GM13976 (cell line): ENCODE measurements at regions not wholly inside any gene's neighbourhood (a gene's known extent, or its start where the extent isn't known, plus 50 kb on each side); places are given as distances from the start of the nearest gene placed in this dataset.

Experiments
- DNase-seq: peaks from one replicate; pipeline ENCODE4 v3.0.0; 2012; ENCODE audit warnings: low spot score
- in situ Hi-C: fragments of 300-500 bp; cut with MboI; formaldehyde crosslinking; loops from one replicate; pipeline ENCODE4 v1.12.0; 2022; ENCODE audit warnings: low sequenced_read_pairs, mixed read lengths, inconsistent platforms; ENCODE audit not compliant: unreplicated experiment
- TF ChIP-seq, protein P1 (sequence below): IDR thresholded peaks from 2 replicates; pipeline ENCODE4 v1.5.1; 2012; ENCODE audit warnings: borderline replicate concordance, mild to moderate bottlenecking; ENCODE audit not compliant: insufficient read depth; ENCODE audit errors: extremely low read depth, missing control alignments, control extremely low read depth

DNA sequence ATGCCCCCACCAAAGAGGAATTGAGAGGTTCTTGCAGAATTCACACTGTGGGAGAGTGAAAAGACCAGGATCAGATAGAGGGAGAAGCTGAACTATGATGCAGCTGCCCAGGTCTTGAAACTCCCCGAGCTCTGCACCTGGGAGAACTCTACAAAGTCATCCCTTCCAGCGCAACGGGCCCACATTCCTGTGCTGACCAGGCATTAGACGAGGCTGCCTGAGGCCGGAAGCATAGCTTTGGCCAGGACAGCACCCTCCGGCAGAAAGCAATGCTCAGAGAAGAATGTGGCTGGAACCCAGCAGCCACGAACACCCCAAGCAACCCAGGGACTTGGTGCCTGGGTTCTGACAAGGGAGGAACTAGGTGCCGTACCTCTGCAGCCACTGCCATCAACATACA is 281.5 kb upstream of the CDH4 start:
- in situ Hi-C loops: no loop called here
- TF ChIP-seq, protein P1, sequence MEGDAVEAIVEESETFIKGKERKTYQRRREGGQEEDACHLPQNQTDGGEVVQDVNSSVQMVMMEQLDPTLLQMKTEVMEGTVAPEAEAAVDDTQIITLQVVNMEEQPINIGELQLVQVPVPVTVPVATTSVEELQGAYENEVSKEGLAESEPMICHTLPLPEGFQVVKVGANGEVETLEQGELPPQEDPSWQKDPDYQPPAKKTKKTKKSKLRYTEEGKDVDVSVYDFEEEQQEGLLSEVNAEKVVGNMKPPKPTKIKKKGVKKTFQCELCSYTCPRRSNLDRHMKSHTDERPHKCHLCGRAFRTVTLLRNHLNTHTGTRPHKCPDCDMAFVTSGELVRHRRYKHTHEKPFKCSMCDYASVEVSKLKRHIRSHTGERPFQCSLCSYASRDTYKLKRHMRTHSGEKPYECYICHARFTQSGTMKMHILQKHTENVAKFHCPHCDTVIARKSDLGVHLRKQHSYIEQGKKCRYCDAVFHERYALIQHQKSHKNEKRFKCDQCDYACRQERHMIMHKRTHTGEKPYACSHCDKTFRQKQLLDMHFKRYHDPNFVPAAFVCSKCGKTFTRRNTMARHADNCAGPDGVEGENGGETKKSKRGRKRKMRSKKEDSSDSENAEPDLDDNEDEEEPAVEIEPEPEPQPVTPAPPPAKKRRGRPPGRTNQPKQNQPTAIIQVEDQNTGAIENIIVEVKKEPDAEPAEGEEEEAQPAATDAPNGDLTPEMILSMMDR: no peak
- no peak for DNase-seq

DNA sequence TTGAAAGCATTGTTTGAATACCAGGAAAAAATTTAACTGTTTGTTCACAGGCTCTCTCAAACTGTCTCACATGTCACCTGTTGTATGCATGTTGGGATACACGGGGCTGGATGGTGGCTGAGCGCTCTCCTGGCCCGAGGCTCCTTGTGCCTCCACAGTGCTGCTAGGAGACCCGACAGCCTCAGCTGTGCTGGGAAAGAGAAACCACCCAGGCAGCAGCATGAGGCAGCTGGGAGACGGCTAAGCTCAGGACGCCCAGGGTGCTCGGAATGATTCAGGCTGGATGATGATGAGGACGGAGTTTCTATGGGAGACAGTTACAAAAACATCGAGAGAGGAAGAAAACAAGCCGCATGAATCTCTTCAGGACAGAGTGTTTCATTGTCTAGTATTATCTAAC is 278.0 kb upstream of the CDH4 start:
- in situ Hi-C loops: no loop called here
- no peak for DNase-seq
- TF ChIP-seq, protein P1: no peak

DNA sequence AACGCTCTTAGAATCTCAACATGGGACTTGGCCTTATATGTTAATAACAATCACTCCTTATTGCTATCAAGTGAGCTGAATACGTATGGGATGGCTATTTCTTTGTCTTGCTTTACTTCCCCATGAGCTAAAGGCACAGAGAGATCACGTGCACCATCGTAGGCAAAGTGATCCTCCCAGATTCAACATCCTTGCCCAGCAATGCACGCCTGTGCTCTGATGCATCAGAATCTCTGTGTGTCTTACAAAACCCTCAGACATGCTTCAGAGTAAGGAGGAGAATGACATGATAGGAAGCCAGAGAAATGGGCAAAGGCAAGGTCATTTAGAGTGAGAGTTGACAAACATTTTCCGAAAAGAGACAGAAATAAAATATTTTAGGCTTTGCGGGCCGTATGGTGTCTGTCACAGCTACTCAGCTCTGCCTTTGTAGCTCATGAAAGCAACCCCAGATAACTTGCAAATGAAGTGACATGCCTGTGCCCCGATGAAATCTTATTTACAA is 277.6 kb upstream of the CDH4 start:
- in situ Hi-C loops: no loop called here

DNA sequence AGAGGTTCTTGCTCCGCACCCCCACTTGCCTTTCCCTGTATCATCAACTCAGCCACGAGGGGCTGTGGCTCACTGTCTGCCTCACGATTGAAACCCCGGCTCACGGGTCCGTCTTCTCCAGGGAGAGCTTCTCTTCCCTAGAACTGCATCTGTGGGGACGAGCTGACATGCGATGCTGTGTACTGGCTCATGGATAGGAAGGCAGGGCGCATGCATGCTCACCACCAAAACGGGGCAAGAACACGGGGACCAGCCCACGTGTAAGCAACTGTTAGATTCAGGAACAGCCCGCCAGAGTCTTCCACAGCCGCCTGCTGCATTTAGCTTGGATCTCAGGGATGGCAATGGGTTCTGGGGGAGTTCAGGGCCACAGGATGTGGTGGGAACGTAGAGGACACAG is 275.9 kb upstream of the CDH4 start:
- in situ Hi-C loops: no loop called here
- TF ChIP-seq, protein P1: no peak
- no peak for DNase-seq

More for the DNA sequence above, 277.6 kb upstream of the CDH4 start:
- TF ChIP-seq, protein P1: no peak
- no peak for DNase-seq

DNA sequence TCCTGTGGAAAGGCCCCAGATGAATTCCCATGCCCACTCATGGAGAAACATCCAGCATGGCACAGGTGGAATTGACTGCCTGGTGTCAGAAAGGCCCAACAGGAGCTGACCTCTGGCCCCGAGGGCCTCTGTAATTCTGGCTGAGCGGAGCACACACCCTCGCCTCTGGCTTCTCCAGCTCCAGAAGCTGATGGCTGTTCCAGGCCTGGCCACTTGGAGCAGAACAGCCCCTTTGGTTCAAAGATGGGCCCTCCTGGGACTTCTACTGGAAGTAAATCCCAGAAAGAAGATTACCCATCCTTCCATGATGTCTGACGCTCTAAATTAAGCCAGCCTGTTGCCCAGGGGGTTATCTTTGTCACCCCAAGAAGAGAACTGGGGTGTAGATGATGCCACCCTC is 275.1 kb upstream of the CDH4 start:
- in situ Hi-C loops: no loop called here
- no peak for DNase-seq
- TF ChIP-seq, protein P1: no peak

DNA sequence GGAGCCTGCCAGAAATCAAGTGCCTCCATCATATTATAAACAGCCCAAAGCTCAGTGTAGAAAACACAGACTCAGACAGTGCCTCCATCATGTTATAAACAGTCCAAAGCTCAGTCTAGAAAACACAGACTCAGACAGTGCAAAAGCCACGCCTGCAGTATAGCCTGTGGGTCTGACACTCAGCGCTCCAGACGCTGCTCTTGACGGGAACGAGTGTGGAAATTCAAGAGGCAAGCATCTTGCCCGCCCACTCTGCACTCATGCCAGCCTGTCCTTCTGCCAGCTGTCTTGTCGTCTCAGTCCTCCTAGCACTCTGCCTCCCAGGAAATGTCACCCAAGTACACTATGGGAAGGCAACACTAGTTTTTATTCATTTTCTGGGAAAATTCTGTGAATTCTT is 274.2 kb upstream of the CDH4 start:
- in situ Hi-C loops: no loop called here
- DNase-seq: no peak
- TF ChIP-seq, protein P1: no peak

DNA sequence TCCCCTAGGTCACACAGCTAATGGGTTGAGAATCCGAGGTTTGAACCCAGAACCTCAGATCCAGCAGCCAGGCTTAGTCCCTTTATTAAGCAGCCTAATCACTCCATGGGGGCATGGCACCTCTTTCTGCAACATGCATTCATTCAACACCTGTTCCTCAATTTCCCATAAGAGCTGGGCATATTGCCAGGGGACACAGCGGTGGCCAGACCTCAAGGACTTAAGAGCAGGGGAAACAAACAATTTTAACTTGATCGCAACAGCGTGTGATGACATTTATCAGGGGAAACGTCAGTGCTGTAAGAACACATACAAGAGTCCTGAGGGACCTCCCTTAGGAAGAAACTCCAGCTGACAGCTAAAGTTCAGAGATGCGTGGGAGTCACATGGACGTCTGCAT is 267.4 kb upstream of the CDH4 start:
- TF ChIP-seq, protein P1: no peak
- in situ Hi-C loops: no loop called here
- no peak for DNase-seq
